Keratinocyte (primary cell): ENCODE measurements at regions not wholly inside any gene's neighbourhood (a gene's known extent, or its start where the extent isn't known, plus 50 kb on each side); places are given as distances from the start of the nearest gene placed in this dataset.

Experiments
- DNase-seq: peaks from one replicate; pipeline ENCODE4 v3.0.0-alpha.2; 2011; ENCODE audit warnings: low read depth, missing footprints, low spot score
- FAIRE-seq: peaks from 2 replicates; lab custom pipeline; 2011; peaks lifted over from hg19 to GRCh38; lab: Jason Lieb, UNC
- H2AFZ ChIP-seq: 2 replicates; pipeline ENCODE4 v1.6.0; 2012; ENCODE audit warnings: low read length, control low read depth, inconsistent platforms; ENCODE audit not compliant: control insufficient read depth
- H3K27ac ChIP-seq: 2 replicates; pipeline ENCODE4 v1.5.1; 2011; ENCODE audit warnings: low read length; ENCODE audit not compliant: control insufficient read depth, insufficient read depth
- H3K27me3 ChIP-seq: 3 replicates; pipeline ENCODE4 v1.6.0; 2011; ENCODE audit warnings: low read length; ENCODE audit not compliant: control insufficient read depth, insufficient read depth; ENCODE audit errors: extremely low read depth
- H3K36me3 ChIP-seq, 2 experiments: 2 replicates in 1 of 2; 3 replicates in 1 of 2; pipeline ENCODE4 v1.5.1; 2011; ENCODE audit warnings: low read length in 2 of 2, mild to moderate bottlenecking in 1 of 2; ENCODE audit not compliant: control insufficient read depth in 2 of 2, insufficient read depth in 2 of 2; ENCODE audit errors: extremely low read depth in 1 of 2
- H3K4me1 ChIP-seq: 3 replicates; pipeline ENCODE4 v1.5.1; 2011; ENCODE audit warnings: low read length; ENCODE audit not compliant: control insufficient read depth, insufficient read depth; ENCODE audit errors: extremely low read depth
- H3K4me2 ChIP-seq: 3 replicates; pipeline ENCODE4 v1.6.0; 2011; ENCODE audit warnings: low read depth, low read length; ENCODE audit not compliant: control insufficient read depth, insufficient read depth; ENCODE audit errors: extremely low read depth
- H3K4me3 ChIP-seq, 3 experiments: fragments of 200-600 bp in 1 of 3; sonication (generic) in 1 of 3; 2 replicates in 2 of 3; 3 replicates in 1 of 3; pipeline ENCODE4 v1.5.1; 2011 to 2016; ENCODE audit warnings: low read length in 3 of 3, mild to moderate bottlenecking in 3 of 3, control low read depth in 2 of 3, inconsistent platforms in 1 of 3, low read depth in 1 of 3, mixed read lengths in 1 of 3, mixed run types in 1 of 3, moderate library complexity in 1 of 3; ENCODE audit not compliant: control insufficient read depth in 2 of 3, insufficient read depth in 2 of 3; ENCODE audit errors: extremely low read depth in 1 of 3
- H3K79me2 ChIP-seq: 2 replicates; pipeline ENCODE4 v1.6.0; 2012; ENCODE audit warnings: low read length; ENCODE audit not compliant: control insufficient read depth, insufficient read depth
- H3K9ac ChIP-seq: 3 replicates; pipeline ENCODE4 v1.6.0; 2011; ENCODE audit warnings: low read length; ENCODE audit not compliant: control insufficient read depth, insufficient read depth; ENCODE audit errors: extremely low read depth
- H3K9me1 ChIP-seq: 3 replicates; pipeline ENCODE4 v1.6.0; 2011; ENCODE audit warnings: low read length; ENCODE audit not compliant: control insufficient read depth, insufficient read depth; ENCODE audit errors: extremely low read depth
- H3K9me3 ChIP-seq: 2 replicates; pipeline ENCODE4 v1.5.1; 2012; ENCODE audit warnings: low read depth, low read length; ENCODE audit not compliant: control insufficient read depth
- H4K20me1 ChIP-seq: 3 replicates; pipeline ENCODE4 v1.6.0; 2011; ENCODE audit warnings: low read length; ENCODE audit not compliant: control insufficient read depth, insufficient read depth; ENCODE audit errors: extremely low read depth
- EZH2 ChIP-seq: IDR thresholded peaks from one replicate; pipeline ENCODE4 v1.6.1; 2012; ENCODE audit warnings: inconsistent platforms, mild to moderate bottlenecking, low read length, moderate library complexity
- dilution Hi-C: fragments of 300-500 bp; cut with MboI; formaldehyde crosslinking; loops from one replicate; pipeline ENCODE4 v1.7.0; 2020; ENCODE audit warnings: low sequenced_read_pairs; ENCODE audit not compliant: extremely low pct_ligation_motif_present
- TF ChIP-seq, protein P1 (sequence below), 3 experiments: IDR thresholded peaks in 1 of 3; conservative IDR thresholded peaks in 1 of 3; optimal IDR thresholded peaks in 1 of 3; 2 replicates in 2 of 3; 3 replicates in 1 of 3; pipeline versions ENCODE3 to v1.5.1; 2011; ENCODE audit warnings: low read length in 3 of 3, mild to moderate bottlenecking in 3 of 3, moderate library complexity in 2 of 3, control low read depth in 1 of 3, inconsistent platforms in 1 of 3; ENCODE audit not compliant: insufficient read depth in 2 of 3; ENCODE audit errors: extremely low read depth in 1 of 3

DNA sequence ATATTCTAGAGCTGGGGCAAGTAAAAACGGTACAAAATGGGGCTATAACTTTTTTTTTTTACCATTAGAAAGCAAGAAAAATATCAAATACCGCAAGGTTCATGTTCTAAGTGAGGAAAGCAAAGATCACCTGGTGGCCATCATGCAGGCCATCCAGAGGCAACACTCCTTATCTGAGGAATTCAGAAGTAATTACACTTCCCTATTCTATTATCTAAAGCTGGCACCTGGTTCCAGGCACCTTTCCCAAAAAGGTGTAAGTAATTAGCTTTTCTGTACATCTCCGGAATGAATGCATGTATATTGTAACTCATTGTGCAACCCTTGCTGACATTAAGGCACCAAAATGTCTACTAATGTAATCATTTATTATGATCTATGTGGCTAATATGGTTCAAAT is 152.5 kb upstream of the GYPC start:
- no peaks in the 10 kb centered on the region for H3K79me2 ChIP-seq
- H3K4me1 ChIP-seq = no peaks in the 10 kb centered on the region
- no peak overlapping the region for H3K9ac ChIP-seq
- TF ChIP-seq, protein P1, sequence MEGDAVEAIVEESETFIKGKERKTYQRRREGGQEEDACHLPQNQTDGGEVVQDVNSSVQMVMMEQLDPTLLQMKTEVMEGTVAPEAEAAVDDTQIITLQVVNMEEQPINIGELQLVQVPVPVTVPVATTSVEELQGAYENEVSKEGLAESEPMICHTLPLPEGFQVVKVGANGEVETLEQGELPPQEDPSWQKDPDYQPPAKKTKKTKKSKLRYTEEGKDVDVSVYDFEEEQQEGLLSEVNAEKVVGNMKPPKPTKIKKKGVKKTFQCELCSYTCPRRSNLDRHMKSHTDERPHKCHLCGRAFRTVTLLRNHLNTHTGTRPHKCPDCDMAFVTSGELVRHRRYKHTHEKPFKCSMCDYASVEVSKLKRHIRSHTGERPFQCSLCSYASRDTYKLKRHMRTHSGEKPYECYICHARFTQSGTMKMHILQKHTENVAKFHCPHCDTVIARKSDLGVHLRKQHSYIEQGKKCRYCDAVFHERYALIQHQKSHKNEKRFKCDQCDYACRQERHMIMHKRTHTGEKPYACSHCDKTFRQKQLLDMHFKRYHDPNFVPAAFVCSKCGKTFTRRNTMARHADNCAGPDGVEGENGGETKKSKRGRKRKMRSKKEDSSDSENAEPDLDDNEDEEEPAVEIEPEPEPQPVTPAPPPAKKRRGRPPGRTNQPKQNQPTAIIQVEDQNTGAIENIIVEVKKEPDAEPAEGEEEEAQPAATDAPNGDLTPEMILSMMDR (optimal IDR thresholded peaks at IDR 0.05 in 1 of 3, IDR thresholded peaks at IDR 0.05 in 1 of 3, conservative IDR thresholded peaks at IDR 0.05 in 1 of 3; ENCODE audit: extremely low read depth in 1 of 3, insufficient read depth in 2 of 3, low read length in 3 of 3) = no peak
- no peak for TF ChIP-seq EZH2
- dilution Hi-C loops = no loop called here
- no peak overlapping the region for H3K4me3 ChIP-seq
- DNase-seq (no peak), FAIRE-seq (no peak)
- no peaks in the 10 kb centered on the region for H4K20me1 ChIP-seq
- no peak overlapping the region for H3K27ac ChIP-seq
- no peaks in the 10 kb centered on the region for H3K36me3 ChIP-seq
- H3K9me3 ChIP-seq = no peaks in the 10 kb centered on the region
- H3K27me3 ChIP-seq = no peaks in the 10 kb centered on the region
- H3K9me1 ChIP-seq = no peaks in the 10 kb centered on the region
- no peak overlapping the region for H3K4me2 ChIP-seq
- H2AFZ ChIP-seq = no peak overlapping the region

DNA sequence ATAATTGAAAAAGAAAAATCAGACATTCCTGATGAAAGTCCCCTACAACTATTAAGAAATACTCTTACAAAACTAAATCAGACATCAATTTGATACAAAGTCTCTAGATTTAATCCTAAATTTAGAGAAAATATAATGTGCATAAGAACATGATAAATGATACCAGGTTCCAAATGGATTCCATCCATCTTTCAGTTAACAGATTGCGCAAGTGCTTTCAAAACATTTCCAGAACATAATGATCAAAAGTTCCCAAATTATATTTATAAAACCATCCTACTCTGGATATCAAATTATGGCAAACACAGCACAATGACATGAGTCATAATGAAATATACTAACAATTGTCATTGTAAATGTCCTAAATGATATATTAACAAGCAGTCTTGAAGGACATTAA is 151.0 kb upstream of the GYPC start:
- Histone ChIP-seq H3K27ac (no peak overlapping the region), H3K27me3 (no peaks in the 10 kb centered on the region), H4K20me1 (no peaks in the 10 kb centered on the region), H3K4me1 (no peaks in the 10 kb centered on the region), H3K4me3 (no peak overlapping the region), H2AFZ (no peak overlapping the region), H3K4me2 (no peak overlapping the region), H3K9me3 (no peaks in the 10 kb centered on the region), H3K79me2 (no peaks in the 10 kb centered on the region), H3K9me1 (no peaks in the 10 kb centered on the region), H3K36me3 (no peaks in the 10 kb centered on the region), H3K9ac (no peak overlapping the region)
- DNase-seq (no peak), FAIRE-seq (no peak)
- dilution Hi-C loops = no loop called here
- TF ChIP-seq EZH2 = no peak
- TF ChIP-seq, protein P1 (optimal IDR thresholded peaks at IDR 0.05 in 1 of 3, IDR thresholded peaks at IDR 0.05 in 1 of 3, conservative IDR thresholded peaks at IDR 0.05 in 1 of 3; ENCODE audit: extremely low read depth in 1 of 3, insufficient read depth in 2 of 3, low read length in 3 of 3) = no peak
